GM21825 (cell line): ENCODE measurements at regions not wholly inside any gene's neighbourhood (a gene's known extent, or its start where the extent isn't known, plus 50 kb on each side); places are given as distances from the start of the nearest gene placed in this dataset.

Source experiments
- ATAC-seq: cut with Tn5 transposase; IDR thresholded peaks from one replicate; pipeline ENCODE4 v1.9.1; 2021; ENCODE audit warnings: mild to moderate bottlenecking, moderate library complexity; ENCODE audit not compliant: unreplicated experiment

GRCh38 chr2:16149349-16150243 is 209.2 kb downstream of the MYCN start:
- ATAC-seq = no peak

- no peak for ATAC-seq
Observed at GRCh38 chr2:16148632-16149348, 208.4 kb downstream of the MYCN start.

DNA sequence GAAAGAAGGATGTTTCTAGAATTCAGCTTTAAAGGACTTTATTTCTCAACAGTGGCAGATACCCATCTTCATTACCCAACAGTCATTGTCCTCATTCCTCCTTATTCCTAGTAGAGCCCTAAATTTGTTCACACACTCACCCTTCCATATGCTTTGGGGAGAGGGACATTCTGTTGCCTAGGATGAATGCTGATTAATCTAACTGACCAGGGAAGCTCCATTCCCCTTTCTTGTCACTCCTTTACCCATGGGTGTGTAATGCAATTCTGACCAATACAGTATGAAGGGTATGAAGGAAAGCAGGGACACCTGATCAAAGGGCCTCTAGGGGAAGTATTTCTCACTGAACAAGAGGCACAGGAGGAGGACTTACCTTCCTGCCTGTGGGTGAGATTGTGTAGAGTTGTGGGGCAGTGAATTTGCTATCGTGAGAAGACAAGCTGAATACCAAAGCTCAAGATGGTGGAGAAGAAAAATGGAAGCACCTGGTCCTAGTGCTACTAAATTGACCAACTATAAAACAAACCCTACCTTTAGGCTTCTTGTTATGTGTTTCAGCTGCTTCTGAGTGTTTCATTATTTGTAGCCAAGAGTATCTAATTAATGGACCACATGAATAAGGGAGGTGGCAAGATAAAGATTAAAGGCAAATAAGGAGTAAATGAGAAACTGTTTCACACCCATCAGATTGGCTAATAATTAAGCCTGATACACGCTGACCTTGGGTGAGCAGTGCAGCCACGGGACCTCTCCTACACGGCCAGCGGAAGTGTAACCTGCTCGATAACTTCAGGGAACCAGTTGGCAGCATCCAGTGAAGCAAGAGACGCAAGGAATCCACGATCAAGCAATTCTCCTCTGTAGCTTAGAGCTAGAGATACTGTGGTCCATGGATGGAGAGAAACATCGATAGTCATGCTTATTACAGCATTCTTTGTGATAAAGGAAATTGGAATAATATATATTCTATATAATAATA is 202.3 kb downstream of the MYCN start:
- ATAC-seq = no peak

GRCh38 chr2:16141641-16141921 is 201.2 kb downstream of the MYCN start:
- ATAC-seq = no peak

- no peak for ATAC-seq
Observed at GRCh38 chr2:16140771-16141640, 200.7 kb downstream of the MYCN start.

- no peak for ATAC-seq
Observed at GRCh38 chr2:16139663-16140615, 199.6 kb downstream of the MYCN start.

- no peak for ATAC-seq
Observed at GRCh38 chr2:16138811-16139662, 198.7 kb downstream of the MYCN start.

DNA sequence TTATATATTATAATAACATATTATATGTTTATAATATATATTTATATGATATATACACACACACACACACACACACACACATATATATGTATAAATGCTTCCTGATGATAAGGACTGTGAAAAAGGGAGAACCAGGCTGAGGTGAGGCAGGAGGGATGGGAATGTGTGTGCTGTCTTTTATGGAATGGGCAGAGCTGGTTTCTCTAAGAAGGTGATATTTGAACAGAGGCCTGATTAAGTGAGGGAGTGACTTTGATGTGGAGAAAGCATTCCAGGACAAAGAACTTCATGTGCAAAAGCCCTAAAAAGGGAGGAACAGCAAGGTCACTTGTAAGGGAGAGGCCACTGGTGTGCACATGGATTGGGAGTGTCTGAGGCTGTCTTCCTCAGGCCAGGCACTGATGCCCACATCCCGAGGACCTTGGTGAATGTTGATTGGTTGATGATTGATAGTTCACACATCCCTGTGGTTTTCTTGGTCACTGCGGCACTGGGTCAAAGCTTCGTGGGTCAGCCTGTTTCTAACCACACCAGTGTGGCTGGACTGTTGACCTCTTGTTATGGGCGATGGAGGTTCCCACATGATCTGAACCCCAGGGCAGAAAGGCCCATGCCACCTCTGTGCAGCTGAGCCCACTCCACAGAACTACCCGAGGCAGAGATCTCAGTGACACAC is 196.9 kb downstream of the MYCN start:
- no peak for ATAC-seq

- ATAC-seq = no peak
Observed at GRCh38 chr2:16136461-16137035, 196.2 kb downstream of the MYCN start.

DNA sequence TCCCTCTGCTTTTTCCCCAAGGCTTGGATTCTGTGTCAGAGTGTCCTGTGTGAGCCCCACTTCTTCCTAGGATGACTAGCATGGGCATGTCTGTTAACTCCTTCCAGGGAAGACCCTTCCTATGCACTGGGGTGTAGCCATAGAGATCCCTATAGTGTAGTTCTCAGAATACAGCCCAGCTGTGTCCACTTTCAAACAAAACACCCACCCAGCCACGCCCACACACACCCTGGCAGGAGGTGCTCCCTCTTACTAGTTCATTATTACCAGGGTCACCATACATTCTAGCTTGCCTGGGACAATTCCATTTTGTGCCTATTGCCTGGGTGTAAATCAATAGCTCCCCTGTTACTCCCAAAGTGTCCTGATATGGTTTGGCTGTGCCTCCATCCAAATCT is 195.6 kb downstream of the MYCN start:
- ATAC-seq = no peak

DNA sequence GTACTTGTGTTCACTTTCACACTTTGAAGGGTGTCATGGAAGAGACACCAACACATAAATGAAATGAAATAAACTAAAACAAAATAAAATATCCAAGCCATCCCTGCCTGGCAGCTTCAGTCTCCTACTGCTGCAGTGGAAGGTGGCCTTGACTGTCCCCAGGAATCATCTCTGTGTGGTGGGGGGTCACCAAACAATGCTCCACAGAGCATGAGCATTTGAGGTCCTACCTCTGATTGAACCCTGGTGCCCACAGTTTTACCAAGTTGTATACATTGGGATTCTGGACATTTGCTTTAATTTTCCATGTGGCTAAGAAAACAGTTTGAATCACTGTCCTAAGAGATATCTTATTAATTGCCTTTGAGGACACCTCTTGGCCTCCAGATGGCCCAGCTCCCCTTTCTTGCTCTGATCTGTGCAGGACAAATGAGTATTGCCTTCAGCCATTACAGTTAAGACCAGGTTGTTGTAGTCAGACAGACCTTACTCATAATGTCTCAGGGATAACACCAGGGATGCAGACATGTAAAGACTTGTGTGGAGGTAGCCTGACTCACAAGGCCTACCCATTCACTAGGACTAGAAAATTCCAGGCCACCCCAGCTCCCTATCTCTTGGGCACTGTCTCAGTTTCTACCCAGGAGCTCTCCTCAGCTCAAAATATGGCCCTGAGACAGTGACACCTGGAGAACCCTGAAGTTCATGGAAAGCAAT is 195.0 kb downstream of the MYCN start:
- ATAC-seq = no peak

- ATAC-seq = no peak
Observed at GRCh38 chr2:16134436-16135165, 194.3 kb downstream of the MYCN start.

GRCh38 chr2:16130906-16131400 is 190.6 kb downstream of the MYCN start:
- ATAC-seq = no peak

- no peak for ATAC-seq
Observed at GRCh38 chr2:16130541-16130880, 190.2 kb downstream of the MYCN start.

DNA sequence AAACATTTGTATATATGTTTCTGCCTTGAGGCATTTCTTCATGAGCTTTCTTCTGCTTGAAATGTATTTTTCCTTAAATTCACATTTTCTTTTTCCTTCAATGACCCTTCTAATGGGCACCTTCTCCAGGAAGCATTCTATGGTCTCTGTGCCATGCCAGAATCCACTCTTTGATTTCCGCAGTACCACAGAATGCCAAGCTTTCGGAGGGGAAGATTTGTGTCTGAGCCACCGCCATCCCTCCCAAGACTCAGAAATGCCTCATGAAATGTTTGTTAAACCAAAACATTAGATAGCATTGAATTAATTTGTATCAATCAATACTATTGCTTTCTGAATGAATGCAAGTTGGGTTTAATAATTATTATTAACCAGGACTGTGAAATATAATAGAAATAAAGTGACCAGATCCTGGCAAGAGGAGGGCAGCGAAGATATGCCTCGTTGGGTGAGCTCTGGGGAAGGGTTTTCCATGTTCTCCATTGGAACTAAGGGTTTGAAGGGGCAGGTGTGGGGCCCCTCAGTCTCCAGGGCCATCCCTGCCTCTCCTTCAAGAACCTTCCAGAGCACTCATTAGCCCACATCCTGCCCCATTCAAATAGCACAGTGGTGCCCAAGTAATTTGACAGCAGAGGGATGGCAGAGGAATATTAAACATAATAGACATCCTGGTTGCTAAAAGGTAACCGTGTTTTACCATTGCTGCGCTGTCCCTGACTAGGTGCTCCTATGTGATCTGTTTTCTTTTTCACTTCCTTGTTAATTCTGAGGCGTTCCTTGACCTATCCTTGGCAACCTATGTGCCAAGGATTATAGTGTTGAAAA is 189.6 kb downstream of the MYCN start:
- no peak for ATAC-seq
